Neuronal stem cell (in vitro differentiated cells): ENCODE measurements at regions not wholly inside any gene's neighbourhood (a gene's known extent, or its start where the extent isn't known, plus 50 kb on each side); places are given as distances from the start of the nearest gene placed in this dataset.

Source experiments
- DNase-seq: peaks from one replicate; pipeline ENCODE4 v3.0.0-alpha.2; 2013; ENCODE audit warnings: low spot score
- H2AFZ ChIP-seq: one replicate; pipeline ENCODE4 v1.6.1; 2013; ENCODE audit warnings: mild to moderate bottlenecking, low read length, inconsistent platforms
- H2AK5ac ChIP-seq: 2 replicates; pipeline ENCODE4 v1.6.1; 2013; ENCODE audit warnings: low read depth, mild to moderate bottlenecking, inconsistent platforms, low read length, moderate library complexity, mixed read lengths
- H2BK120ac ChIP-seq: 2 replicates; pipeline ENCODE4 v1.6.1; 2013; ENCODE audit warnings: low read depth, mild to moderate bottlenecking, inconsistent platforms, low read length, moderate library complexity, mixed read lengths
- H2BK12ac ChIP-seq: one replicate; pipeline ENCODE4 v1.6.1; 2013; ENCODE audit warnings: low read length, inconsistent platforms
- H2BK15ac ChIP-seq: 2 replicates; pipeline ENCODE4 v1.6.1; 2013; ENCODE audit warnings: mild to moderate bottlenecking, low read length, inconsistent platforms, mixed read lengths
- H2BK5ac ChIP-seq: one replicate; pipeline ENCODE4 v1.6.1; 2013; ENCODE audit warnings: inconsistent platforms, mild to moderate bottlenecking, low read length, moderate library complexity
- H3K14ac ChIP-seq: one replicate; pipeline ENCODE4 v1.6.1; 2013; ENCODE audit warnings: low read length, inconsistent platforms
- H3K18ac ChIP-seq: 2 replicates; pipeline ENCODE4 v1.6.1; 2013; ENCODE audit warnings: low read length, inconsistent platforms
- H3K23ac ChIP-seq: 2 replicates; pipeline ENCODE4 v1.6.1; 2013; ENCODE audit warnings: low read depth, mild to moderate bottlenecking, mixed read lengths, low read length, inconsistent platforms; ENCODE audit not compliant: poor library complexity
- H3K27ac ChIP-seq: replicated peaks from 3 replicates; pipeline ENCODE4 v1.5.1; 2013; ENCODE audit warnings: low read length, inconsistent platforms
- H3K27me3 ChIP-seq, 3 experiments: 2 replicates each; pipeline ENCODE4 v1.6.1; 2013; ENCODE audit warnings: low read length in 3 of 3, mild to moderate bottlenecking in 2 of 3, inconsistent platforms in 1 of 3, low read depth in 1 of 3, mixed read lengths in 1 of 3, moderate library complexity in 1 of 3; ENCODE audit not compliant: control insufficient read depth in 3 of 3, insufficient read depth in 3 of 3
- H3K36me3 ChIP-seq, 2 donors: replicated peaks in 1 of 2; 2 replicates each; pipeline ENCODE4 v1.6.1; 2013; ENCODE audit warnings: low read length in 2 of 2; ENCODE audit not compliant: control insufficient read depth in 2 of 2, insufficient read depth in 2 of 2
- H3K4ac ChIP-seq: 2 replicates; pipeline ENCODE4 v1.6.1; 2013; ENCODE audit warnings: inconsistent platforms, mild to moderate bottlenecking, low read length, moderate library complexity
- H3K4me1 ChIP-seq, 2 donors: 1 replicate in 1 of 2; 2 replicates in 1 of 2; pipeline ENCODE4 v1.6.1; 2013; ENCODE audit warnings: low read length in 2 of 2, low read depth in 1 of 2; ENCODE audit not compliant: control insufficient read depth in 2 of 2, insufficient read depth in 1 of 2
- H3K4me2 ChIP-seq: one replicate; pipeline ENCODE4 v1.6.1; 2013; ENCODE audit warnings: mild to moderate bottlenecking, low read length, inconsistent platforms; ENCODE audit not compliant: insufficient read depth, poor library complexity, severe bottlenecking
- H3K4me3 ChIP-seq, 2 donors: 2 replicates each; pipeline ENCODE4 v1.5.1; 2013; ENCODE audit warnings: low read length in 2 of 2, mild to moderate bottlenecking in 2 of 2, inconsistent platforms in 1 of 2, moderate library complexity in 1 of 2
- H3K79me1 ChIP-seq: one replicate; pipeline ENCODE4 v1.6.1; 2013; ENCODE audit warnings: low read depth, mild to moderate bottlenecking, inconsistent platforms, low read length, moderate library complexity
- H3K9ac ChIP-seq: one replicate; pipeline ENCODE4 v1.6.1; 2013; ENCODE audit warnings: mild to moderate bottlenecking, low read depth, low read length, inconsistent platforms; ENCODE audit not compliant: poor library complexity
- H3K9me3 ChIP-seq, 2 donors: replicated peaks in 1 of 2; 2 replicates each; pipeline versions ENCODE3 to v1.6.1; 2013; ENCODE audit warnings: low read length in 2 of 2, mild to moderate bottlenecking in 2 of 2, inconsistent platforms in 1 of 2, low read depth in 1 of 2, mixed read lengths in 1 of 2, moderate library complexity in 1 of 2; ENCODE audit not compliant: control insufficient read depth in 2 of 2, insufficient read depth in 1 of 2
- H4K8ac ChIP-seq: one replicate; pipeline ENCODE4 v1.6.1; 2013; ENCODE audit warnings: low read depth, mild to moderate bottlenecking, inconsistent platforms, low read length, moderate library complexity
- H4K91ac ChIP-seq: one replicate; pipeline ENCODE4 v1.6.1; 2013; ENCODE audit warnings: low read length, low read depth, mild to moderate bottlenecking, inconsistent platforms; ENCODE audit not compliant: poor library complexity
- WGBS, 2 donors: extraction: QIAGEN DNeasy Blood & Tissue Kit; methylation state at CpG; one replicate each; pipeline ENCODE4 v1.1.7; 2013; ENCODE audit warnings: missing lambda C conversion rate in 2 of 2, mixed read lengths in 1 of 2; ENCODE audit not compliant: insufficient read length in 2 of 2, insufficient replicate concordance in 1 of 2; ENCODE audit errors: extremely low coverage in 2 of 2; 5-methylcytosine and 5-hydroxymethylcytosine counted together

GRCh38 chr16:6536411-6536810, 796.2 kb upstream of the RBFOX1 start:
- Histone ChIP-seq H3K4me3 (no peak overlapping the region), H3K36me3 (no peaks in the 10 kb centered on the region), H4K91ac (no peak overlapping the region), H3K4me2 (no peak overlapping the region), H2BK15ac (no peak overlapping the region), H3K18ac (no peak overlapping the region), H3K23ac (no peak overlapping the region), H3K27me3 (no peaks in the 10 kb centered on the region), H3K4ac (no peak overlapping the region), H2BK120ac (no peak overlapping the region), H4K8ac (no peak overlapping the region), H3K9me3 (no peaks in the 10 kb centered on the region), H3K14ac (no peak overlapping the region), H3K9ac (no peak overlapping the region), H3K4me1 (no peaks in the 10 kb centered on the region), H3K27ac (no peak overlapping the region), H2AFZ (no peak overlapping the region), H2BK12ac (no peak overlapping the region), H2BK5ac (no peak overlapping the region), H3K79me1 (no peaks in the 10 kb centered on the region), H2AK5ac (no peak overlapping the region)
- WGBS, 2 donors, result no CpG with 5 or more reads among the region's 2 CpGs
- DNase-seq, result no peak

GRCh38 chr16:6531067-6531466, 801.6 kb upstream of the RBFOX1 start:
- H3K4ac ChIP-seq, result no peak overlapping the region
- H3K4me2 ChIP-seq, result no peak overlapping the region
- no peak for DNase-seq
- no peak overlapping the region for H2BK12ac ChIP-seq
- H3K9me3 ChIP-seq, result no peaks in the 10 kb centered on the region
- H2BK15ac ChIP-seq, result no peak overlapping the region
- H2AK5ac ChIP-seq, result no peak overlapping the region
- H3K4me1 ChIP-seq, result peaks cover 0 to 3% of the 10 kb centered on the region in 2 donors
- no peak overlapping the region for H2AFZ ChIP-seq
- H4K8ac ChIP-seq, result no peak overlapping the region
- no peaks in the 10 kb centered on the region for H3K36me3 ChIP-seq
- H3K27me3 ChIP-seq, result no peaks in the 10 kb centered on the region
- no CpG with 5 or more reads among the region's 3 CpGs for whole genome bisulfite sequencing, 2 donors
- no peak overlapping the region for H2BK5ac ChIP-seq
- H4K91ac ChIP-seq, result no peak overlapping the region
- H3K14ac ChIP-seq, result no peak overlapping the region
- H3K23ac ChIP-seq, result no peak overlapping the region
- H3K27ac ChIP-seq, result no peak overlapping the region
- no peak overlapping the region for H3K18ac ChIP-seq
- no peak overlapping the region for H3K9ac ChIP-seq
- H3K79me1 ChIP-seq, result no peaks in the 10 kb centered on the region
- no peak overlapping the region for H2BK120ac ChIP-seq
- no peak overlapping the region for H3K4me3 ChIP-seq

DNA sequence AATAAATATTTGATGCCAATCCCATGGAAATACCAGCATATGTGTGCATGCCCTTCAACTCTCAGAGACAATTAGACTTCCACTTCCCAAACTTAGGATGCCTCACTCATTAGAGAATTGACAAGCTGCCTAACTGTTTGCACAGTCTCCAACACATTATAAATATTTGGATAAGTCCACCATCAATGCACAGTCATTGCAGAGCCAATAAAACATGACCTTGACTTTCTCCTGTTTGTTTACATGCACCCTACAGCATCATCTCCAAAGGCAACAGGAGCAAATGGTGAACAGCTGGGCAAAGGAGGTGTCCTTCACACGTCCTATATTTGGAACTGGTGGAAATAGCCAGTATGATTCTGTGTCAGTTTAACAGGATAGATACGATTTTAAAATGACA, 804.4 kb upstream of the RBFOX1 start:
- Histone ChIP-seq H3K18ac (no peak overlapping the region), H2BK12ac (no peak overlapping the region), H2BK15ac (no peak overlapping the region), H3K4me1 (peaks cover 0 to 3% of the 10 kb centered on the region in 2 donors), H3K4me3 (no peak overlapping the region), H3K4me2 (no peak overlapping the region), H3K27ac (no peak overlapping the region), H2AK5ac (no peak overlapping the region), H3K9ac (no peak overlapping the region), H3K9me3 (no peaks in the 10 kb centered on the region), H4K91ac (no peak overlapping the region), H3K14ac (no peak overlapping the region), H3K79me1 (no peaks in the 10 kb centered on the region), H3K27me3 (no peaks in the 10 kb centered on the region), H2BK120ac (no peak overlapping the region), H4K8ac (no peak overlapping the region), H3K23ac (no peak overlapping the region), H3K36me3 (no peaks in the 10 kb centered on the region), H2AFZ (no peak overlapping the region), H3K4ac (no peak overlapping the region), H2BK5ac (no peak overlapping the region)
- no CpG with 5 or more reads among the region's 2 CpGs for WGBS, 2 donors
- no peak for DNase-seq

GRCh38 chr16:6527646-6528045, 805.0 kb upstream of the RBFOX1 start:
- H3K79me1 ChIP-seq, result no peaks in the 10 kb centered on the region
- H3K18ac ChIP-seq, result no peak overlapping the region
- no peaks in the 10 kb centered on the region for H3K9me3 ChIP-seq
- H2BK15ac ChIP-seq, result no peak overlapping the region
- no peak overlapping the region for H4K8ac ChIP-seq
- WGBS, 2 donors, result no CpG with 5 or more reads among the region's 7 CpGs
- DNase-seq, result no peak
- H3K36me3 ChIP-seq, result no peaks in the 10 kb centered on the region
- H2BK12ac ChIP-seq, result no peak overlapping the region
- H3K14ac ChIP-seq, result no peak overlapping the region
- H3K27ac ChIP-seq, result no peak overlapping the region
- H3K27me3 ChIP-seq, result no peaks in the 10 kb centered on the region
- no peak overlapping the region for H3K23ac ChIP-seq
- H3K4me3 ChIP-seq, result no peak overlapping the region
- H3K4me2 ChIP-seq, result no peak overlapping the region
- H2AFZ ChIP-seq, result no peak overlapping the region
- no peak overlapping the region for H3K9ac ChIP-seq
- peaks cover 0 to 3% of the 10 kb centered on the region in 2 donors for H3K4me1 ChIP-seq
- H2AK5ac ChIP-seq, result no peak overlapping the region
- no peak overlapping the region for H3K4ac ChIP-seq
- H2BK120ac ChIP-seq, result no peak overlapping the region
- H2BK5ac ChIP-seq, result no peak overlapping the region
- no peak overlapping the region for H4K91ac ChIP-seq
